WTC11 (cell line): ENCODE measurements at regions not wholly inside any gene's neighbourhood (a gene's known extent, or its start where the extent isn't known, plus 50 kb on each side); places are given as distances from the start of the nearest gene placed in this dataset.

Experiments
- ATAC-seq: fragments of 200-7000 bp; cut with Tn5 transposase; 2 replicates; pipeline ENCODE4 v1.10.0; 2021; ENCODE audit warnings: mild to moderate bottlenecking, moderate library complexity
- CTCF ChIA-PET: fragments of 300-600 bp; sonication (Branson Sonifier 250); formaldehyde crosslinking; loops from one replicate; lab custom pipeline; 2021; ENCODE audit warnings: antibody characterized with exemption; lab: Charles Lee
- POLR2A ChIA-PET: fragments of 350-600 bp; sonication (Branson Sonifier 250); formaldehyde crosslinking; loops from one replicate; lab custom pipeline; 2021; ENCODE audit warnings: antibody characterized with exemption; lab: Charles Lee
- DNase-seq: peaks from one replicate; pipeline ENCODE4 v3.0.0; 2021; ENCODE audit warnings: low spot score
- H3K27ac Mint-ChIP-seq: 2 replicates; pipeline ENCODE4 v1.8.0; 2021; ENCODE audit warnings: mixed read lengths
- H3K27me3 Mint-ChIP-seq: 2 replicates; pipeline ENCODE4 v1.8.0; 2021; ENCODE audit warnings: low read depth, mild to moderate bottlenecking, moderate library complexity, mixed read lengths
- H3K36me3 Mint-ChIP-seq: 2 replicates; pipeline ENCODE4 v1.8.0; 2021; ENCODE audit warnings: mixed read lengths
- H3K4me1 Mint-ChIP-seq: 2 replicates; pipeline ENCODE4 v1.8.0; 2022; ENCODE audit warnings: mixed read lengths
- H3K4me3 Mint-ChIP-seq: 2 replicates; pipeline ENCODE4 v1.8.0; 2021; ENCODE audit warnings: mild to moderate bottlenecking, moderate library complexity, mixed read lengths
- H3K9me3 Mint-ChIP-seq: 2 replicates; pipeline ENCODE4 v1.8.0; 2021; ENCODE audit warnings: mixed read lengths
- ARID4B ChIP-seq: sonication (generic); formaldehyde crosslinking; IDR thresholded peaks from 2 replicates; pipeline ENCODE4 v1.8.0; 2023; ENCODE audit warnings: missing genetic modification reagents, mild to moderate bottlenecking, borderline replicate concordance
- CREB1 ChIP-seq: sonication (generic); formaldehyde crosslinking; IDR thresholded peaks from 2 replicates; pipeline ENCODE4 v1.8.0; 2023; ENCODE audit warnings: mild to moderate bottlenecking, missing genetic modification reagents
- E2F4 ChIP-seq: sonication (generic); formaldehyde crosslinking; IDR thresholded peaks from 2 replicates; pipeline ENCODE4 v1.8.1; 2022; ENCODE audit warnings: low read depth, mild to moderate bottlenecking, moderate library complexity, missing genetic modification reagents, borderline replicate concordance
- FOXK1 ChIP-seq: sonication (generic); formaldehyde crosslinking; IDR thresholded peaks from 2 replicates; pipeline ENCODE4 v1.8.0; 2022; ENCODE audit warnings: mild to moderate bottlenecking, moderate library complexity, missing genetic modification reagents
- FOXP4 ChIP-seq: sonication (generic); formaldehyde crosslinking; IDR thresholded peaks from 2 replicates; pipeline ENCODE4 v1.8.0; 2022; ENCODE audit warnings: mild to moderate bottlenecking, missing genetic modification reagents
- RELA ChIP-seq: sonication (generic); formaldehyde crosslinking; IDR thresholded peaks from 2 replicates; pipeline ENCODE4 v1.8.1; 2022; ENCODE audit warnings: missing genetic modification reagents, mild to moderate bottlenecking, borderline replicate concordance
- SP1 ChIP-seq: sonication (generic); formaldehyde crosslinking; conservative IDR thresholded peaks from 2 replicates; pipeline ENCODE4 v1.8.1; 2022; ENCODE audit warnings: missing genetic modification reagents
- ZBTB43 ChIP-seq: sonication (generic); formaldehyde crosslinking; IDR thresholded peaks from 2 replicates; pipeline ENCODE4 v1.8.1; 2023; ENCODE audit warnings: mild to moderate bottlenecking, missing genetic modification reagents
- ZMAT4 ChIP-seq: fragments of 250-450 bp; sonication (Bioruptor Pico); IDR thresholded peaks from 2 replicates; pipeline ENCODE4 v1.9.0; 2021; ENCODE audit warnings: mild to moderate bottlenecking
- ZNF219 ChIP-seq: sonication (generic); formaldehyde crosslinking; IDR thresholded peaks from 2 replicates; pipeline ENCODE4 v1.8.0; 2023; ENCODE audit warnings: missing genetic modification reagents, mild to moderate bottlenecking, borderline replicate concordance
- ZNF423 ChIP-seq: fragments of 250-450 bp; sonication (Bioruptor Pico); IDR thresholded peaks from 2 replicates; pipeline ENCODE4 v2.1.2; 2022; ENCODE audit warnings: mild to moderate bottlenecking, moderate library complexity
- ZNF532 ChIP-seq: fragments of 250-450 bp; sonication (Bioruptor Pico); IDR thresholded peaks from 2 replicates; pipeline ENCODE4 v1.9.0; 2021; ENCODE audit warnings: mild to moderate bottlenecking, borderline replicate concordance
- TF ChIP-seq, protein P1 (sequence below): sonication (generic); formaldehyde crosslinking; IDR thresholded peaks from 2 replicates; pipeline ENCODE4 v1.8.1; 2023; ENCODE audit warnings: mild to moderate bottlenecking, missing genetic modification reagents
- TF ChIP-seq, protein P2 (sequence below): sonication (generic); formaldehyde crosslinking; IDR thresholded peaks from 2 replicates; pipeline ENCODE4 v1.8.1; 2023; ENCODE audit warnings: mild to moderate bottlenecking, missing genetic modification reagents, borderline replicate concordance

- no peak for TF ChIP-seq ARID4B
- no peak for TF ChIP-seq CREB1 (CRISPR knock-in tag)
- TF ChIP-seq FOXP4 (CRISPR knock-in tag), result no peak
- no peak for TF ChIP-seq ZMAT4 (CRISPR knock-in tag)
- TF ChIP-seq ZNF219 (CRISPR knock-in tag), result no peak
- no peak for TF ChIP-seq FOXK1 (CRISPR knock-in tag)
- TF ChIP-seq SP1 (CRISPR knock-in tag), result no peak
- TF ChIP-seq ZBTB43 (CRISPR knock-in tag), result no peak
These were observed 1193.7 kb upstream of the ADGRL2 start (continued) for GRCh38 chr1:80607064-80607463.

- CTCF ChIA-PET, result no interaction called here
- ATAC-seq, result no peak
- peaks cover 60% of the 10 kb centered on the region for H3K36me3 Mint-ChIP-seq
- H3K4me3 Mint-ChIP-seq, result no peak overlapping the region
- H3K27me3 Mint-ChIP-seq, result no peaks in the 10 kb centered on the region
- H3K27ac Mint-ChIP-seq, result no peak overlapping the region
- H3K9me3 Mint-ChIP-seq, result peaks cover 67% of the 10 kb centered on the region
- no peak for DNase-seq
- peaks cover 5% of the 10 kb centered on the region for H3K4me1 Mint-ChIP-seq
- POLR2A ChIA-PET, result no interaction called here
- TF ChIP-seq ZNF423 (CRISPR knock-in tag), result no peak
- TF ChIP-seq, protein P1, sequence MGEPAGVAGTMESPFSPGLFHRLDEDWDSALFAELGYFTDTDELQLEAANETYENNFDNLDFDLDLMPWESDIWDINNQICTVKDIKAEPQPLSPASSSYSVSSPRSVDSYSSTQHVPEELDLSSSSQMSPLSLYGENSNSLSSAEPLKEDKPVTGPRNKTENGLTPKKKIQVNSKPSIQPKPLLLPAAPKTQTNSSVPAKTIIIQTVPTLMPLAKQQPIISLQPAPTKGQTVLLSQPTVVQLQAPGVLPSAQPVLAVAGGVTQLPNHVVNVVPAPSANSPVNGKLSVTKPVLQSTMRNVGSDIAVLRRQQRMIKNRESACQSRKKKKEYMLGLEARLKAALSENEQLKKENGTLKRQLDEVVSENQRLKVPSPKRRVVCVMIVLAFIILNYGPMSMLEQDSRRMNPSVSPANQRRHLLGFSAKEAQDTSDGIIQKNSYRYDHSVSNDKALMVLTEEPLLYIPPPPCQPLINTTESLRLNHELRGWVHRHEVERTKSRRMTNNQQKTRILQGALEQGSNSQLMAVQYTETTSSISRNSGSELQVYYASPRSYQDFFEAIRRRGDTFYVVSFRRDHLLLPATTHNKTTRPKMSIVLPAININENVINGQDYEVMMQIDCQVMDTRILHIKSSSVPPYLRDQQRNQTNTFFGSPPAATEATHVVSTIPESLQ (CRISPR knock-in tag), result no peak
- TF ChIP-seq, protein P2, sequence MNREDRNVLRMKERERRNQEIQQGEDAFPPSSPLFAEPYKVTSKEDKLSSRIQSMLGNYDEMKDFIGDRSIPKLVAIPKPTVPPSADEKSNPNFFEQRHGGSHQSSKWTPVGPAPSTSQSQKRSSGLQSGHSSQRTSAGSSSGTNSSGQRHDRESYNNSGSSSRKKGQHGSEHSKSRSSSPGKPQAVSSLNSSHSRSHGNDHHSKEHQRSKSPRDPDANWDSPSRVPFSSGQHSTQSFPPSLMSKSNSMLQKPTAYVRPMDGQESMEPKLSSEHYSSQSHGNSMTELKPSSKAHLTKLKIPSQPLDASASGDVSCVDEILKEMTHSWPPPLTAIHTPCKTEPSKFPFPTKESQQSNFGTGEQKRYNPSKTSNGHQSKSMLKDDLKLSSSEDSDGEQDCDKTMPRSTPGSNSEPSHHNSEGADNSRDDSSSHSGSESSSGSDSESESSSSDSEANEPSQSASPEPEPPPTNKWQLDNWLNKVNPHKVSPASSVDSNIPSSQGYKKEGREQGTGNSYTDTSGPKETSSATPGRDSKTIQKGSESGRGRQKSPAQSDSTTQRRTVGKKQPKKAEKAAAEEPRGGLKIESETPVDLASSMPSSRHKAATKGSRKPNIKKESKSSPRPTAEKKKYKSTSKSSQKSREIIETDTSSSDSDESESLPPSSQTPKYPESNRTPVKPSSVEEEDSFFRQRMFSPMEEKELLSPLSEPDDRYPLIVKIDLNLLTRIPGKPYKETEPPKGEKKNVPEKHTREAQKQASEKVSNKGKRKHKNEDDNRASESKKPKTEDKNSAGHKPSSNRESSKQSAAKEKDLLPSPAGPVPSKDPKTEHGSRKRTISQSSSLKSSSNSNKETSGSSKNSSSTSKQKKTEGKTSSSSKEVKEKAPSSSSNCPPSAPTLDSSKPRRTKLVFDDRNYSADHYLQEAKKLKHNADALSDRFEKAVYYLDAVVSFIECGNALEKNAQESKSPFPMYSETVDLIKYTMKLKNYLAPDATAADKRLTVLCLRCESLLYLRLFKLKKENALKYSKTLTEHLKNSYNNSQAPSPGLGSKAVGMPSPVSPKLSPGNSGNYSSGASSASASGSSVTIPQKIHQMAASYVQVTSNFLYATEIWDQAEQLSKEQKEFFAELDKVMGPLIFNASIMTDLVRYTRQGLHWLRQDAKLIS, result no peak
- TF ChIP-seq RELA (CRISPR knock-in tag), result no peak
- no peak for TF ChIP-seq E2F4
- no peak for TF ChIP-seq ZNF532 (CRISPR knock-in tag)
These were observed 1206.7 kb upstream of the ADGRL2 start for GRCh38 chr1:80594013-80594412.
